Astrocyte (in vitro differentiated cells and primary cell): ENCODE measurements at regions not wholly inside any gene's neighbourhood (a gene's known extent, or its start where the extent isn't known, plus 50 kb on each side); places are given as distances from the start of the nearest gene placed in this dataset.
A peak's percentile ranks its signal among the peaks of the same experiment; 100 is the strongest.

Source experiments
- DNase-seq: peaks from one replicate; pipeline ENCODE4 v3.0.0-alpha.2; 2010; ENCODE audit warnings: low read depth
- FAIRE-seq: peaks from 2 replicates; lab custom pipeline; 2011; peaks lifted over from hg19 to GRCh38; lab: Jason Lieb, UNC
- H2AFZ ChIP-seq: 2 replicates; pipeline ENCODE4 v1.6.0; 2012; ENCODE audit warnings: low read depth, low read length, inconsistent platforms
- H3K27ac ChIP-seq: 2 replicates; pipeline ENCODE4 v1.5.1; 2011; ENCODE audit warnings: low read depth, low read length, inconsistent platforms
- H3K27me3 ChIP-seq: 2 replicates; pipeline ENCODE4 v1.6.0; 2011; ENCODE audit warnings: low read length, inconsistent platforms; ENCODE audit not compliant: insufficient read depth
- H3K36me3 ChIP-seq: 2 replicates; pipeline ENCODE4 v1.5.1; 2011; ENCODE audit warnings: low read length, inconsistent platforms; ENCODE audit not compliant: insufficient read depth
- H3K4me1 ChIP-seq: 2 replicates; pipeline ENCODE4 v1.5.1; 2011; ENCODE audit warnings: low read length, inconsistent platforms; ENCODE audit not compliant: insufficient read depth
- H3K4me2 ChIP-seq: 2 replicates; pipeline ENCODE4 v1.6.0; 2012; ENCODE audit warnings: low read length, inconsistent platforms
- H3K4me3 ChIP-seq: 2 replicates; pipeline ENCODE4 v1.5.1; 2011; ENCODE audit warnings: low read depth, mild to moderate bottlenecking, low read length, inconsistent platforms; ENCODE audit not compliant: insufficient read depth
- H3K79me2 ChIP-seq: 2 replicates; pipeline ENCODE4 v1.6.0; 2012; ENCODE audit warnings: mild to moderate bottlenecking, low read length, inconsistent platforms; ENCODE audit not compliant: insufficient read depth
- H3K9ac ChIP-seq: 2 replicates; pipeline ENCODE4 v1.6.0; 2012; ENCODE audit warnings: mild to moderate bottlenecking, low read length, inconsistent platforms
- H3K9me3 ChIP-seq: 2 replicates; pipeline ENCODE4 v1.5.1; 2012; ENCODE audit warnings: low read depth, mild to moderate bottlenecking, low read length, inconsistent platforms; ENCODE audit not compliant: insufficient read depth
- H4K20me1 ChIP-seq: 2 replicates; pipeline ENCODE4 v1.6.0; 2012; ENCODE audit warnings: low read length, inconsistent platforms; ENCODE audit not compliant: insufficient read depth
- H3K27ac Mint-ChIP-seq: one replicate; pipeline ENCODE4 v1.8.0; 2021; ENCODE audit warnings: mild to moderate bottlenecking, mixed read lengths; ENCODE audit not compliant: unreplicated experiment
- H3K27me3 Mint-ChIP-seq: one replicate; pipeline ENCODE4 v1.8.0; 2021; ENCODE audit warnings: low read depth, mixed read lengths; ENCODE audit not compliant: unreplicated experiment
- H3K36me3 Mint-ChIP-seq: one replicate; pipeline ENCODE4 v1.8.0; 2021; ENCODE audit warnings: low read depth, mixed read lengths; ENCODE audit not compliant: unreplicated experiment
- H3K4me1 Mint-ChIP-seq: one replicate; pipeline ENCODE4 v1.8.0; 2021; ENCODE audit warnings: low read depth, mixed read lengths; ENCODE audit not compliant: unreplicated experiment
- H3K4me3 Mint-ChIP-seq: one replicate; pipeline ENCODE4 v1.8.0; 2021; ENCODE audit warnings: mild to moderate bottlenecking, moderate library complexity, mixed read lengths; ENCODE audit not compliant: unreplicated experiment
- H3K9me3 Mint-ChIP-seq: one replicate; pipeline ENCODE4 v1.8.0; 2021; ENCODE audit warnings: mild to moderate bottlenecking, mixed read lengths; ENCODE audit not compliant: unreplicated experiment
- CTCF ChIP-seq: IDR thresholded peaks from 2 replicates; pipeline ENCODE4 v1.5.1; 2011; ENCODE audit warnings: low read depth, mild to moderate bottlenecking, inconsistent platforms, low read length, moderate library complexity; ENCODE audit not compliant: insufficient read depth
- EZH2 ChIP-seq: IDR thresholded peaks from 2 replicates; pipeline ENCODE4 v1.6.1; 2012; ENCODE audit warnings: mild to moderate bottlenecking, low read length, inconsistent platforms; ENCODE audit not compliant: insufficient read depth

- H3K27me3 ChIP-seq = no peaks in the 10 kb centered on the region
- H3K27ac ChIP-seq = no peak overlapping the region
- no peak overlapping the region for H3K4me3 ChIP-seq
- no peak overlapping the region for H3K9ac ChIP-seq
- no peak for FAIRE-seq
- no peaks in the 10 kb centered on the region for H3K79me2 ChIP-seq
- no peaks in the 10 kb centered on the region for H3K9me3 ChIP-seq
- no peaks in the 10 kb centered on the region for H3K27me3 Mint-ChIP-seq
- H3K4me3 Mint-ChIP-seq = no peak overlapping the region
- no peaks in the 10 kb centered on the region for H3K36me3 Mint-ChIP-seq
- peaks cover 6% of the 10 kb centered on the region for H3K4me1 Mint-ChIP-seq
- no peaks in the 10 kb centered on the region for H3K36me3 ChIP-seq
- H3K4me1 ChIP-seq = peaks cover 1% of the 10 kb centered on the region
- no peak overlapping the region for H3K4me2 ChIP-seq
- DNase-seq = no peak
- TF ChIP-seq CTCF = no peak
- no peak for TF ChIP-seq EZH2
- no peaks in the 10 kb centered on the region for H4K20me1 ChIP-seq
- no peaks in the 10 kb centered on the region for H3K9me3 Mint-ChIP-seq
- H3K27ac Mint-ChIP-seq = no peak overlapping the region
- no peak overlapping the region for H2AFZ ChIP-seq
Observed at GRCh38 chr3:187949093-187949820, 204.0 kb upstream of the BCL6 start.

GRCh38 chr3:187950671-187951070, 203.3 kb upstream of the LPP start:
- peaks cover 19% of the 10 kb centered on the region for H3K4me1 Mint-ChIP-seq
- H3K27me3 Mint-ChIP-seq = no peaks in the 10 kb centered on the region
- TF ChIP-seq CTCF = no peak
- TF ChIP-seq EZH2 = no peak
- H3K36me3 ChIP-seq = no peaks in the 10 kb centered on the region
- no peak overlapping the region for H3K4me3 ChIP-seq
- no peak overlapping the region for H3K4me2 ChIP-seq
- no peak overlapping the region for H3K27ac ChIP-seq
- DNase-seq (no peak), FAIRE-seq (peak; percentile 23)
- no peak overlapping the region for H3K27ac Mint-ChIP-seq
- no peak overlapping the region for H3K9ac ChIP-seq
- no peaks in the 10 kb centered on the region for H4K20me1 ChIP-seq
- H3K9me3 Mint-ChIP-seq = no peaks in the 10 kb centered on the region
- H3K79me2 ChIP-seq = no peaks in the 10 kb centered on the region
- H3K9me3 ChIP-seq = no peaks in the 10 kb centered on the region
- no peaks in the 10 kb centered on the region for H3K27me3 ChIP-seq
- peaks cover 15% of the 10 kb centered on the region for H3K4me1 ChIP-seq
- H3K4me3 Mint-ChIP-seq = no peak overlapping the region
- no peaks in the 10 kb centered on the region for H3K36me3 Mint-ChIP-seq
- no peak overlapping the region for H2AFZ ChIP-seq
